ENCODE measurements at regions not wholly inside any gene's neighbourhood (a gene's known extent, or its start where the extent isn't known, plus 50 kb on each side); places are given as distances from the start of the nearest gene placed in this dataset.
A peak's percentile ranks its signal among the peaks of the same experiment; 100 is the strongest.

DNA sequence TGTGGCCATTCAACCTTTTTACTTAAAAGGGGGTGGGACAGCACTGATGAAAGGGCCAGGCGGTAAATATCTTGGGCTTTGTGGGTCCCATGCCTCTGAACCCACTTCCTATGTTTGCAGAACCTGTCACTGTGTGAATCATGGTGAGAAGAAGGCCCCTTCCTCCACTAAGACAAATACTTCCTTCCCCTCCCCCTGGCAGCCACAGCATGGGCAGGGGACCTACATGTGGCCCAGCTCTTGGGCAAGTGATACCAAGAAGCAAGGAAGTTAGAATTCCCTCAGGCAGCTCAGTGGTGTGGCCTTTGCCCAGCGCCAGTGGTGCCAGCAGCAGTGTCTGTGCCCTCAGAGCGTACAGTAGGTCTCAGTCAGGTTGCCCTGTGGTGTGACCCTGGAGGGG lies 168.6 kb downstream of the TRIM33 start:
- DNase-seq = no peak

GRCh38 chr1:114341856-114342255 lies 169.1 kb downstream of the TRIM33 start:
- DNase-seq = no peak

GRCh38 chr1:114341299-114341698 lies 169.7 kb downstream of the TRIM33 start:
- DNase-seq = no peak

- DNase-seq = no peak
Measured at GRCh38 chr1:114340892-114341291, 170.1 kb downstream of the TRIM33 start.

DNA sequence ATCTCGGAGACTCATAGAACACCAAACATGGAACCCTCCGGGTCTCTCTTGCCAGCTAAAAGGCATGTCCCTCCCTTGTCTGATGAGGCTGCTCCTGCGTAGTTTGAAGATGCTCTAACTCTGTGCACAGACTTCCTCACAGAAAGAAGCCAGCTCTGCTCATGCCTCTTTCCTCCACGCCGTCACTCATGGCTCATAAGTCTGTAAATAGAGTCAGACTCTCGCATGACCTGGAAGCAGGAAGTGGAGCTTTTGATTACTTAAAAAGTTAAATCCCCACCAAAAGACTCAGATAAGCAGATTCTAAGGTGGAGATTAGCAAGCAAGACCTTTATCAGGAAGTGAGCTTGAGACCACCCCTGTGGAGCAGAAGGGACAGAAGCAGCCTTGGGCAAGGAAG lies 171.6 kb downstream of the TRIM33 start:
- no peak for DNase-seq

DNA sequence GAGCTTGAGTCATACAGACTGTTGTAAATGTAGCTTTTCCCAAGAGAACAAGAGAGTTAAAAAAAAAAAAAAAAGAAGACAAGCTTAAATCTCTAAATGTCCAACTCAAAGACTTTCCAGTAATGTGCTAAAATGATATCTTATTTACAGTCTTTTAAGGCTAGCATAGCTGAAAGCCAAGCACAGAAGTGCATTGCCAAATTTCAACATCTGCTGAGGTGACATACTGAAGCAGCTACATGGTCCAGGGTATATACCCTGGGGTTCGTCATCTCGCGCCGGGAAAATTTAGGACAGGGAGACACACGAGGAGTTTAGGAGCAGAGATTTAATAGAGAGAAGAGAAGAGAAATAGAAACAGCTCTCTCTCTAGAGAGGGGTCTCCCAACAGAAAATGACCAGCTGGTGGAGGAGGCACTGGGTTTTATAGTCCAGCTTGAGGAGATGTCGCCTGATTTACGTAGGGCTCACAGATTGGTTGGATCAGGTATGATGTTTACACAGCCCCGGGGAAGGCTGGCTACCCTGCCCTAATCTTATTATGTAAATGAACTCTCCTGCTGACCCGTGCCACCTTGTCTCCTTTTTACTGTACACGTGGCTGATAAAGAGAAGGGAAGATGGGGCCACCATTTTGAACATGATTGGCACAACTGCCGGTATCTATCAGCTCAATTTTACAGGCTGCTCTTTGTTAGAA lies 172.7 kb downstream of the TRIM33 start:
- DNase-seq = no peak

DNA sequence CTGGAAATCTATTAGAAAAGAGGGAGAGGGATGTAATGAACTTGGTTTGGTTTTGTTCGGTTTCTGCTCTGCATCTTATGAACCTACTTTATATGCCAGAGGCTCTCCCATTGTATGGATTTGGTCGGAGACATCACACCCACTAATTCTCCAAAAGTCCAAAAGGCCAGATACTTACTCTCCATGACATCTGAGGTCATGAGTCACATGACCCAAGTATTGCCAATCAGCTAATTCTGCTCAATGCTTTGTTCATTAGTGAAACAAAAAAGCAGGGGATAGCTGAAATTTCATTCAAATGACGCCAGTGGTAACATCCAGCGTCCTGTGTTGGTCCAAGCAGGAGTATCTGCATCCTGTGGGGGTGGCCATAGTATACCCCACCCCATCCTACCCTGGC lies 173.6 kb downstream of the TRIM33 start:
- DNase-seq = no peak

DNA sequence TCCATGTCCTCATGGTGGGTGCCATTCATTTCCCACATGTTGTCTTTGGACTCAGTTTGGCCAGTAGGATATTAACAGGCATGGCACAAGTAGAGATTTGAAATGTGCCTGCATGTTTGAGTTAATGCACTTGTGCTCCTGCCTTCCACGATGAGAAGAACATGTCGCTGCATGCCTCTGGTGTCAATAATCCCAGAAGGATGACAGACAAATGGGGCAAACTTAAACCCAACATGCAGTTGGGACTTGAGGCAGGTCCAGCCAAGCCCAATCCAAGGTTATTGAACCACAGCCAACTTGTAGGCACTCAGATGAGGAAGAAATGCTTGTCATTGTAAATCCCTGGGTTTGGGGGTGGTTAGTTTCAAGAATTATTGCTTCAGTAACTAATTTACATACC lies 174.6 kb downstream of the TRIM33 start:
- DNase-seq = no peak

- no peak for DNase-seq
Measured at GRCh38 chr1:114335273-114335672, 175.7 kb downstream of the TRIM33 start.

DNA sequence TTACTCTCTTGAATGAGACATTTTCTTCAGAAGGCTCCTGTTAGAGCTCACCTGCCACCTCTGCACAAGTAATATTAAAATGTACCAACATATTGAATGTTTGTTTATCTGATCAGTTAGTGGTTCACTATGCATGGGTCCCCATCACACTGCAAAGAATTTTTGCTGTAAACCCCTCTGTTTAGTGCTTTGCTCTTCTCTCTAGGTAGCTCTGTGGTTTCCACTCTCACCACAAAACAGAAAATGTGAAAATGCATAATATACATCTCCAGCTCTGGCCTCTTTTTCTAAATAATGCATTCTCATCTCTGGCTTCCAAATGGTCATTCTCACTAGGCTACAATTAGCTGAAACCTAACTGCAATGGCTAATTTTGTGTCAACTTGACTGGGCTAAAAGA lies 176.7 kb downstream of the TRIM33 start:
- DNase-seq = no peak

GRCh38 chr1:114333690-114334089 lies 177.3 kb downstream of the TRIM33 start:
- no peak for DNase-seq

GRCh38 chr1:114331936-114332335 lies 178.3 kb upstream of the SYT6 start:
- DNase-seq = no peak

DNA sequence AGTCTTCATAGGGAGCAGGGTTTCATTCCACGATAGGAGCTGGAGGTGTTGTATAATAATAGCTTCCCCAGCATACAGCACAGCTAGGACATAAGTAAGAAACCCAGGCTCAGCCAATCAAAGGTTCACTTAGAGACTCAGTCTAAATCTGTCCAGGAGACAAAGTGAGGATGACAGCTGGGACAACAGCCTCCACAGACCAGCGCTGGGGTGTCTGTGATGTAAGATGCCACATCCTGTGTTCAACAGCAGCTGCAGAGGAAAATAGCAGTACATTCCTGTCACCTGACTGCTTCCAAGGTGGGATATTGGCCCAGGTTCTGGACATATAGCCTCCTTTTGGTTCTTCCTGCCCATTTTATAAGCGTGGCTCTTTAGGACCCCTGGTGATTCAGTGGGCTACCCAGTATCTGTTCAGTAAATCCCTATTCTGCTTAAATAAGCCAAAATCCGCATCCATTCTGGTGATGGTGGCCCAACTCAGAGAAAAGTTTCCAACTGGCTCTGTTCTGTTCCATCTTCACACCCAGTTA lies 176.8 kb upstream of the SYT6 start:
- peak; percentile 11 for DNase-seq

GRCh38 chr1:114328361-114328904 lies 174.8 kb upstream of the SYT6 start:
- DNase-seq = peak; percentile 8

DNA sequence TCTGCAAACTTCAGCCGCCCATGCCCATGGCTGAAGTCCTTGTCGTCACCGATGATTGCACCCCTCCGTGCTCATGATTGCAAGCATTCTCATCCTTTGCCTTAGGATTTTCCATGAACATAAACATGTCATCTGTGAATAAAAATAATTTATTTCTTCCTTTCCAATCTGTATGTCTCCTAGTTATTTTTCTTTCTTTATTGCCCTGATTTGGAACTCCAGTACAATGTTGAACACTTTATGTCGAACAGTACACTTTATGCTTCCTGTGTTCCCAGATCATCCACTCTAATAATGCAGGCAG lies 170.9 kb upstream of the SYT6 start:
- DNase-seq = no peak

DNA sequence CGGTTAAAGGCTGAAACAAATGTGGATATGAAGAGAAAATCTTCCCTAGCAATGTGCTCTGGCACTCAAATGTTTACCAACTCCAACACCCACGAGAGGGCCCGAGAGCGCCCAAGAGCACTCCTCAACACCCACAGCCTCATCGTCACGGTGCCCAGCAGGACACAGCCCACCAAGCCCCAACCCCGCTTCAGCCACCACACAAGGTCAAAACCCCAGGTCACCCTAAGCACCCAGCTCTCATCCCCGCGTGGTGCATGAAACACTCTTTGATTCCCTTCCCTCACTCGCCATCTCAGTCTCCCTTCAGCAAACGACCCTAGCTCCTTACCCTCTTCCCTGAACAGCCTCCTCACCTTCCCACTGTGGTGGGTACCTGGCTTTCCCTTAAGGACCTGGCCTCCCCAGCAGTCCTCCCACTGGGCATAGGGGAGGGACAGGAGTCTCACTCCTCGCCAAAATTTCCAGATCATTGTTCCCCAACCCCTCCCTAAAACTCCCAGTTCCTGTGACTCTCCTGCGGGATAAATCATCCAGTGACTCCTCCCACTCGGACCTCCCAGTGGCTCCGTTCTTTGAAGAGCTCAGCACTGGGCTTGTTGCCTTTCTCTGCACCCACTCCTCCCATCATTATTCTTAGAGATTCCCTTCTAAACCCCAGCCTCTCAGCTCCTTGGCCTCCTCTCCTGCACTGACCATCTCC lies 170.4 kb upstream of the SYT6 start:
- DNase-seq = no peak

- DNase-seq = no peak
Measured at GRCh38 chr1:114322734-114323133, 169.1 kb upstream of the SYT6 start.

- DNase-seq = no peak
Measured at GRCh38 chr1:114322207-114322606, 168.5 kb upstream of the SYT6 start.

- DNase-seq = no peak
Measured at GRCh38 chr1:114320586-114320985, 166.9 kb upstream of the SYT6 start.

DNA sequence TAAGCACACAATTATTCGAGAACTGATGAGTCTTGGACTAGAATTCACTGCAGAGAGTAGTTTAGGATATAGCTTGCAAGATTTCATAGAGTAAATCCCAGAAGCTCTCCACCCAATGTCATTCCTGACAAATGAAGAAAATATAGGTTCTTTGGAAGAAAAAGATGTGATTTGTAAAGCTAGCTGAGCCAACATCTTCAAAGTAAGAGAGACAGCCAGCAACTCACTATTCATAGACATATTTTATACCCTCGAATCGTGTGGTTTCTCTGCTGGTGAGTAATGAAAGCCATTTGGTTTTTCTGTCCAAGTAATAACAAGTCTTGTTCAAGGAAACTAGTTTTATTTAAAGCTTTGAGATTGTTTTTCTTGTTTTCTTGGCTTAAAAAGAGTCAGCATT lies 165.7 kb upstream of the SYT6 start:
- DNase-seq = no peak

DNA sequence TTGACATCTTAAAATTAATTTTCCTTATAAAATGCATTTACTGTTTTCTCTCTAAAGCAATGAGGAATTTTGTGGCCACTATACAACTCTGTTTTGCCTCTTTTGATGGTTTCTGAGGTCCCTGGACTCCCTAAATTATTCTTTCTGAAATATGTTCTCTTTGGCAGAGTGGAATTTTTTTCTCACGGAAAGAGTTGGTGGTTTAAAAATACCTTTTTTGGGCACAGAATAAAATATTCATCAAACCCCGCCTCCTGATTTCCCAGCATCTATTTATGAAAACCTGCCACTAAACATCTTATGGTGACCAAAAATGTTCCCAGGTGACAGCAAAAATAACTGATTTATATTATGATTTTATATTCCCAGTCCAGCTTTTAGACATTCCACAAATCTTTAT lies 165.3 kb upstream of the SYT6 start:
- no peak for DNase-seq

GRCh38 chr1:114316204-114316603 lies 162.5 kb upstream of the SYT6 start:
- no peak for DNase-seq

- no peak for DNase-seq
Measured at GRCh38 chr1:114315631-114316030, 162.0 kb upstream of the SYT6 start.

DNA sequence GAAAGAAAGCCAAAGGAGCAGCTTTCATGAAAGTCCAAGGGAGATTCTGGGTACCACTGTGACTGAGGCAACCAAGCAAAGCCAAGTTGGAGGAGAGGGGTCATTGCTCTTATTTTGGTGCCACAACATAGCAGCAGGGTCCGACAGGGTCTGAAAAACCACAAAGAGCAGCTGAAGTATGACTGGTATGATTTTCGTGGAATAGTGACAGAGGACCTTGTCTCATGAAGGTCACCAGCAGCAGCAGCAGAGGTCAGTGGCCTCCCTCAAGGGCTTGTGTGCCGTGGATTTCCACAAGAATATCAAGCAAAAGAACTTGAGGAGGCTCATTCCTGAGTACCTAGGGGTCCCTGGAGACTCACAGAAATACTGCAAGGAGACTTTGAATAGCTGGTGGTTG lies 160.9 kb upstream of the SYT6 start:
- DNase-seq = no peak
